Gastrocnemius medialis (tissue), 4 donors: ENCODE measurements at regions not wholly inside any gene's neighbourhood (a gene's known extent, or its start where the extent isn't known, plus 50 kb on each side); places are given as distances from the start of the nearest gene placed in this dataset.

ENCODE experiments used
- ATAC-seq, 2 donors: fragments of 150-250 bp; one replicate each; pipeline ENCODE4 v1.9.1; 2016
- DNase-seq, 2 donors: peaks; one replicate each; pipeline ENCODE4 v3.0.0-alpha.2; 2019
- H3K27ac ChIP-seq, 4 donors: fragments of 200-600 bp; sonication (generic); 1 replicate in 1 of 4; 2 replicates in 3 of 4; pipeline ENCODE4 v1.5.1; 2016 to 2018; ENCODE audit warnings: mild to moderate bottlenecking in 2 of 4, moderate library complexity in 1 of 4
- H3K27me3 ChIP-seq, 3 donors: fragments of 200-600 bp; sonication (generic) in 2 of 3; 1 replicate in 1 of 3; 2 replicates in 2 of 3; pipeline versions ENCODE4 v1.5.1 to v1.6.0; 2016 to 2019; ENCODE audit warnings: mild to moderate bottlenecking in 1 of 3, moderate library complexity in 1 of 3
- H3K36me3 ChIP-seq, 2 donors: fragments of 200-600 bp; sonication (generic) in 1 of 2; one replicate each; pipeline ENCODE4 v1.5.1; 2017 to 2018
- H3K4me1 ChIP-seq, 2 donors: fragments of 200-600 bp; sonication (generic) in 1 of 2; one replicate each; pipeline ENCODE4 v1.5.1; 2016 to 2017; ENCODE audit warnings: mild to moderate bottlenecking in 2 of 2
- H3K4me3 ChIP-seq, 4 donors: fragments of 200-600 bp; sonication (generic) in 3 of 4; 1 replicate in 1 of 4; 2 replicates in 3 of 4; pipeline ENCODE4 v1.5.1; 2016 to 2019; ENCODE audit warnings: mild to moderate bottlenecking in 2 of 4
- H3K9me3 ChIP-seq, 3 donors: fragments of 200-600 bp; sonication (generic) in 2 of 3; 1 replicate in 1 of 3; 2 replicates in 2 of 3; pipeline ENCODE4 v1.5.1; 2016 to 2019
- POLR2A ChIP-seq, 2 donors: fragments of 450-650 bp; IDR thresholded peaks; one replicate each; pipeline ENCODE4 v1.6.1; 2017; ENCODE audit warnings: antibody characterized with exemption in 2 of 2, mild to moderate bottlenecking in 2 of 2, moderate library complexity in 2 of 2
- in situ Hi-C, 4 donors: fragments of 200-750 bp; cut with MboI; loops; one replicate each; pipeline versions ENCODE4 v1.15.0 to v1.8.0; 2017; ENCODE audit warnings: low sequenced_read_pairs in 4 of 4
- intact Hi-C: fragments of 100-400 bp; cut with DNase I; formaldehyde crosslinking; loops from one replicate; pipeline ENCODE4 v1.15.1; 2023; ENCODE audit warnings: low total_unique reads
- TF ChIP-seq, protein P1 (sequence below), 5 experiments: fragments of 450-650 bp in 3 of 5; fragments of 200-600 bp in 2 of 5; sonication (generic) in 2 of 5; IDR thresholded peaks in 4 of 5; conservative IDR thresholded peaks in 1 of 5; 1 replicate in 4 of 5; 2 replicates in 1 of 5; pipeline ENCODE4 v1.5.1; 2016 to 2019; ENCODE audit warnings: antibody characterized with exemption in 5 of 5, mild to moderate bottlenecking in 3 of 5, moderate library complexity in 3 of 5

GRCh38 chr16:87065446-87066132, 251.6 kb downstream of the C16orf95 start:
- in situ Hi-C loops, result loop anchor here in 3 of 4 donors (10.0 to 25.0 kb wide), 3 partner anchors 222 to 501 kb away; partner anchors contain the start of gene FOXC2 (in 2 of the 3)
- ATAC-seq, result no peak
- no peak overlapping the region for H3K27ac ChIP-seq
- no peak for DNase-seq
- no peak overlapping the region for H3K4me3 ChIP-seq
- H3K36me3 ChIP-seq, result no peaks in the 10 kb centered on the region
- H3K9me3 ChIP-seq, result no peaks in the 10 kb centered on the region
- no peaks in the 10 kb centered on the region for H3K4me1 ChIP-seq
- intact Hi-C loops, result no loop called here
- TF ChIP-seq, protein P1, sequence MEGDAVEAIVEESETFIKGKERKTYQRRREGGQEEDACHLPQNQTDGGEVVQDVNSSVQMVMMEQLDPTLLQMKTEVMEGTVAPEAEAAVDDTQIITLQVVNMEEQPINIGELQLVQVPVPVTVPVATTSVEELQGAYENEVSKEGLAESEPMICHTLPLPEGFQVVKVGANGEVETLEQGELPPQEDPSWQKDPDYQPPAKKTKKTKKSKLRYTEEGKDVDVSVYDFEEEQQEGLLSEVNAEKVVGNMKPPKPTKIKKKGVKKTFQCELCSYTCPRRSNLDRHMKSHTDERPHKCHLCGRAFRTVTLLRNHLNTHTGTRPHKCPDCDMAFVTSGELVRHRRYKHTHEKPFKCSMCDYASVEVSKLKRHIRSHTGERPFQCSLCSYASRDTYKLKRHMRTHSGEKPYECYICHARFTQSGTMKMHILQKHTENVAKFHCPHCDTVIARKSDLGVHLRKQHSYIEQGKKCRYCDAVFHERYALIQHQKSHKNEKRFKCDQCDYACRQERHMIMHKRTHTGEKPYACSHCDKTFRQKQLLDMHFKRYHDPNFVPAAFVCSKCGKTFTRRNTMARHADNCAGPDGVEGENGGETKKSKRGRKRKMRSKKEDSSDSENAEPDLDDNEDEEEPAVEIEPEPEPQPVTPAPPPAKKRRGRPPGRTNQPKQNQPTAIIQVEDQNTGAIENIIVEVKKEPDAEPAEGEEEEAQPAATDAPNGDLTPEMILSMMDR (IDR thresholded peaks at IDR 0.05 in 4 of 5, conservative IDR thresholded peaks at IDR 0.05 in 1 of 5), result no peak
- no peak for TF ChIP-seq POLR2A (IDR thresholded peaks at IDR 0.05)
- peaks cover 0 to 30% (median 10%) of the 10 kb centered on the region in 3 donors for H3K27me3 ChIP-seq

- no peak for TF ChIP-seq POLR2A (IDR thresholded peaks at IDR 0.05)
- TF ChIP-seq, protein P1 (IDR thresholded peaks at IDR 0.05 in 4 of 5, conservative IDR thresholded peaks at IDR 0.05 in 1 of 5), result no peak
- intact Hi-C loops, result no loop called here
- H3K27ac ChIP-seq, result no peak overlapping the region
- H3K4me1 ChIP-seq, result no peaks in the 10 kb centered on the region
- in situ Hi-C loops, result loop anchor here in 3 of 4 donors (10.0 to 25.0 kb wide), 3 partner anchors 221 to 502 kb away; partner anchors contain the start of gene FOXC2 (in 2 of the 3)
- no peaks in the 10 kb centered on the region for H3K9me3 ChIP-seq
- DNase-seq (no peak), ATAC-seq (no peak)
- H3K4me3 ChIP-seq, result no peak overlapping the region
- H3K27me3 ChIP-seq, result peaks cover 0 to 33% (median 10%) of the 10 kb centered on the region in 3 donors
- no peaks in the 10 kb centered on the region for H3K36me3 ChIP-seq
These were observed 250.8 kb downstream of the C16orf95 start for GRCh38 chr16:87066133-87067002.

GRCh38 chr16:87067003-87067556, 250.1 kb downstream of the C16orf95 start:
- H3K9me3 ChIP-seq, result no peaks in the 10 kb centered on the region
- intact Hi-C loops (no loop called here), in situ Hi-C loops (loop anchor here in 3 of 4 donors (10.0 to 25.0 kb wide), 3 partner anchors 220 to 502 kb away; partner anchors contain the start of gene FOXC2 (in 2 of the 3))
- ATAC-seq, result no peak
- no peak overlapping the region for H3K4me3 ChIP-seq
- no peaks in the 10 kb centered on the region for H3K36me3 ChIP-seq
- TF ChIP-seq, protein P1 (IDR thresholded peaks at IDR 0.05 in 4 of 5, conservative IDR thresholded peaks at IDR 0.05 in 1 of 5), result no peak
- TF ChIP-seq POLR2A (IDR thresholded peaks at IDR 0.05), result no peak
- H3K27ac ChIP-seq, result no peak overlapping the region
- peaks cover 0 to 32% (median 10%) of the 10 kb centered on the region in 3 donors for H3K27me3 ChIP-seq
- H3K4me1 ChIP-seq, result no peaks in the 10 kb centered on the region
- no peak for DNase-seq

GRCh38 chr16:87067836-87068761, 249.1 kb downstream of the C16orf95 start:
- Histone ChIP-seq H3K27ac (no peak overlapping the region), H3K4me3 (no peak overlapping the region), H3K36me3 (no peaks in the 10 kb centered on the region), H3K4me1 (no peaks in the 10 kb centered on the region), H3K27me3 (peaks cover 0 to 28% (median 10%) of the 10 kb centered on the region in 3 donors), H3K9me3 (no peaks in the 10 kb centered on the region)
- in situ Hi-C loops (loop anchor here in 3 of 4 donors (10.0 to 25.0 kb wide), 3 partner anchors 219 to 503 kb away; partner anchors contain the start of gene FOXC2 (in 2 of the 3)), intact Hi-C loops (no loop called here)
- TF ChIP-seq, protein P1 (IDR thresholded peaks at IDR 0.05 in 4 of 5, conservative IDR thresholded peaks at IDR 0.05 in 1 of 5), result no peak
- no peak for TF ChIP-seq POLR2A (IDR thresholded peaks at IDR 0.05)
- DNase-seq (no peak), ATAC-seq (no peak)
